Retinal pigment epithelial cell (primary cell): ENCODE measurements at regions not wholly inside any gene's neighbourhood (a gene's known extent, or its start where the extent isn't known, plus 50 kb on each side); places are given as distances from the start of the nearest gene placed in this dataset.
A peak's percentile ranks its signal among the peaks of the same experiment; 100 is the strongest.

ENCODE experiments used
- DNase-seq: peaks from one replicate; pipeline ENCODE4 v3.0.0-alpha.2; 2010; ENCODE audit warnings: low read depth
- H3K4me3 ChIP-seq: 2 replicates; pipeline ENCODE4 v1.5.1; 2011; ENCODE audit warnings: mild to moderate bottlenecking, low read length, control low read depth, moderate library complexity
- TF ChIP-seq, protein P1 (sequence below): conservative IDR thresholded peaks from 2 replicates; pipeline ENCODE4 v1.5.1; 2011; ENCODE audit warnings: low read depth, low read length, control low read depth, inconsistent platforms

GRCh38 chr16:77488652-77489051 is 53.8 kb upstream of the ADAMTS18 start:
- H3K4me3 ChIP-seq: no peak overlapping the region
- TF ChIP-seq, protein P1, sequence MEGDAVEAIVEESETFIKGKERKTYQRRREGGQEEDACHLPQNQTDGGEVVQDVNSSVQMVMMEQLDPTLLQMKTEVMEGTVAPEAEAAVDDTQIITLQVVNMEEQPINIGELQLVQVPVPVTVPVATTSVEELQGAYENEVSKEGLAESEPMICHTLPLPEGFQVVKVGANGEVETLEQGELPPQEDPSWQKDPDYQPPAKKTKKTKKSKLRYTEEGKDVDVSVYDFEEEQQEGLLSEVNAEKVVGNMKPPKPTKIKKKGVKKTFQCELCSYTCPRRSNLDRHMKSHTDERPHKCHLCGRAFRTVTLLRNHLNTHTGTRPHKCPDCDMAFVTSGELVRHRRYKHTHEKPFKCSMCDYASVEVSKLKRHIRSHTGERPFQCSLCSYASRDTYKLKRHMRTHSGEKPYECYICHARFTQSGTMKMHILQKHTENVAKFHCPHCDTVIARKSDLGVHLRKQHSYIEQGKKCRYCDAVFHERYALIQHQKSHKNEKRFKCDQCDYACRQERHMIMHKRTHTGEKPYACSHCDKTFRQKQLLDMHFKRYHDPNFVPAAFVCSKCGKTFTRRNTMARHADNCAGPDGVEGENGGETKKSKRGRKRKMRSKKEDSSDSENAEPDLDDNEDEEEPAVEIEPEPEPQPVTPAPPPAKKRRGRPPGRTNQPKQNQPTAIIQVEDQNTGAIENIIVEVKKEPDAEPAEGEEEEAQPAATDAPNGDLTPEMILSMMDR: no peak
- DNase-seq: no peak

DNA sequence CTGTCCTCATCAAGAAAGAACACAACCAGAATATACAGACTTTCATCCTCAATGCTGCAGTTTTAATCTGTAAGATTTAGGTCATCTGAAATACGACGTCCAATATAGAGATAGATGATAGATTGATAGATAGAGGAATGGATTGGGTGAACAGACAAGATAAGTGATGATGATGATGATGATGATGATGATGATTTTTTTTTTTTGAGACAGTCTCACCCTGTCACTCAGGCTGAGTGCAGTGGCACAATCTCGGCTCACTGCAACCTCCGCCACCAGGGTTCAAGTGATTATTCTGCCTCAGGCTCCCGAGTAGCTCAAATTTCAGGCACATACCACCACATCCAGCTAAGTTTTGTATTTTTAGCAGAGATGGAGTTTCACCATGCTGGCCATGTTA is 56.3 kb upstream of the ADAMTS18 start:
- no peak overlapping the region for H3K4me3 ChIP-seq
- TF ChIP-seq, protein P1: no peak
- no peak for DNase-seq

- TF ChIP-seq, protein P1: no peak
- H3K4me3 ChIP-seq: no peak overlapping the region
- no peak for DNase-seq
These were observed 62.1 kb upstream of the ADAMTS18 start for GRCh38 chr16:77496934-77497333.

GRCh38 chr16:77499373-77500285 is 64.8 kb upstream of the ADAMTS18 start:
- TF ChIP-seq, protein P1: no peak
- no peak overlapping the region for H3K4me3 ChIP-seq
- peak; percentile 12 for DNase-seq

- no peak overlapping the region for H3K4me3 ChIP-seq
These were observed 65.4 kb upstream of the ADAMTS18 start for GRCh38 chr16:77500286-77500598.

DNA sequence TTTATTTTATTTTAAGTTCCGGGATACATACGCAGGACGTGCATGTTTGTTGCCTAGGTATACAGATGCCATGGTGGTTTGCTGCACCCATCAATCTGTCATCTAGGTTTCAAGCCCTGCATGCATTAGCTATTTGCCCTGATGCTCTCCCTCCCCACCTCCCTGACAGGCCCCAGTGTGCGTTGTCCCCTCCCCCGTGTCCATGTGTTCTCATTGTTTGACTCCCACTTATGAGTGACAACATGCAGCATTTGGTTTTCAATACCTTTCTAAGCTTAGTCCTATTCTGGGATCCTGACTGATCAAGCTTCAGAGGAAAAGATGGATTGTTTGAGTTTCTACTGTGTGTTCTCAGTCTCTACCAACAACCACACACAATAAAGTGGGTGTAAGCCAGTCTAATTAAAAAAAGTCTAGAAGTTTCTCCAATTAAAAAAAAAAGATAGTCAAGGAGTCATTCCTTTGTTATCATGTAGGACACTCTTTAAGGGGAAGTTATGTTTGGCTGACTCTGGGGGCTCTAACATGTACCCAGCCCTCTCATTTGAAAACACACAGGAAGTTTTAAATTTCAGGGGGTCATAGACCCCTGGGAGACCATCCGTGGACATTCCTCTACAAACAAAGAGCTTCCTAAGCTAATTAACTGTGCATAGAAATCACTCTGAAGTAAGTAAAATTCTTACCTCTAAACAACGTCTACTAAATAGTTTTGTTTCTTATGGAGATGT is 66.3 kb upstream of the ADAMTS18 start:
- no peak for DNase-seq
- H3K4me3 ChIP-seq: no peak overlapping the region
- TF ChIP-seq, protein P1: no peak

More at GRCh38 chr16:77500286-77500598, 65.4 kb upstream of the ADAMTS18 start:
- TF ChIP-seq, protein P1: no peak
- no peak for DNase-seq
